ENCODE measurements at regions not wholly inside any gene's neighbourhood (a gene's known extent, or its start where the extent isn't known, plus 50 kb on each side); places are given as distances from the start of the nearest gene placed in this dataset.

GRCh38 chr6:169362501-169363121, 109.0 kb upstream of the THBS2 start:
- TF ChIP-seq CTCF (IDR thresholded peaks at IDR 0.05 in 4 of 5, conservative IDR thresholded peaks at IDR 0.05 in 1 of 5) (no peak), POLR2A (IDR thresholded peaks at IDR 0.05) (no peak)
